HG02970 (cell line): ENCODE measurements at regions not wholly inside any gene's neighbourhood (a gene's known extent, or its start where the extent isn't known, plus 50 kb on each side); places are given as distances from the start of the nearest gene placed in this dataset.

Experiments used
- ATAC-seq: cut with Tn5 transposase; IDR thresholded peaks from one replicate; pipeline ENCODE4 v1.9.1; 2021; ENCODE audit warnings: mild to moderate bottlenecking, moderate library complexity, moderate number of reproducible peaks; ENCODE audit not compliant: unreplicated experiment, low FRiP score

DNA sequence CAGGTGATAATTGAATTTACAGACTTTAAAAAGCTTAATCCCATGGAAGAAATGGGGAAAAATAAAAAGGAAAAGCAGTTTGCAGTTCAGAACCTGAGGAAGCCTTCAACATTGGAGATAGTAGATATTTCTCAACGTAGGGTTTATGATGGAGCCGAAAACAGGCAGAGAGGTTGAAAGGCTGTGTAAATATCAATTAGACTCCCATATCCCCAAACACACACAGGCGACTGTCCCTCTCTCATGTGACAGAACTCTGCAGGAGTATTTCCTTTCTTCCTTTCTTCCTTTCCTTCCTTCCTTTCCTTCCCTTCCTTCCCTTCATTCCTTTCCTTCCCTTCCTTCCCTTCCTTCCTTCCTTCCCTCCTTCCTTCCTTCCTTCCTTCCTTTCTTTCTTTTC, 406.5 kb downstream of the LPIN1 start:
- no peak for ATAC-seq

DNA sequence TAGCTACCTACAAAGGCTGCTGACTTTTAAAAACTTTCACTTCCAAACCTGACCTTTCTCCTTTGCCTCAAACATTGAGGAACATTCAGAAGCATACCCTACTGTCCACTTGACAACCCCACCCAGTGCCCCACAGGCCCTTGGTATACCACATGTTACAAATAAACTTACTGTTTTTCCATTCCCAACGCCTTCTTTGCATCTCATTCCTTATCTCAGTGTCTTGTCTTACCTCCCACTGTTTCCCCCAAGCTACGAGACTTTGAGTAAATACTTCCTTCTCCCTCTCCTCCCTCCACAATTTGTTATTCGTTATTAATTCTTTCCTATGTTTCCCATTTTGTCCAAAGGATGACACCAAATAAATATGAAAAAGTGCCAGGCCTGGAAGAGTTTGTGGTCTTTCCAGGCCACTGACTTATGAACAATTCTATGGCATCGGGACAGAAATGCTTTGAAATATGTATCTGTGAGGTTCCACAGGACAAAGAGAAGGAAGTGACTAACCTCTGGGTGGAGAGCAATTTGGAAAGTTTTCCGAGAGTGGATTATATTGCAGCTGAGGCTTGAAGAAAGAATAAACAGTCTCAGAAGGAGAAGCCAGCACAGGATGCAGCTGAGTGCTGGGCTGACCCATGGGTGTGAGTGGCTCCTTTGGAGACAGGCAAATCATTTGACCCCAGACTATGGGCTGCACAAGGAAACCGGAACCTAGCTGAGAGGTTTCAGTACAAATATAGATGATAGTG, 409.0 kb downstream of the LPIN1 start:
- no peak for ATAC-seq

DNA sequence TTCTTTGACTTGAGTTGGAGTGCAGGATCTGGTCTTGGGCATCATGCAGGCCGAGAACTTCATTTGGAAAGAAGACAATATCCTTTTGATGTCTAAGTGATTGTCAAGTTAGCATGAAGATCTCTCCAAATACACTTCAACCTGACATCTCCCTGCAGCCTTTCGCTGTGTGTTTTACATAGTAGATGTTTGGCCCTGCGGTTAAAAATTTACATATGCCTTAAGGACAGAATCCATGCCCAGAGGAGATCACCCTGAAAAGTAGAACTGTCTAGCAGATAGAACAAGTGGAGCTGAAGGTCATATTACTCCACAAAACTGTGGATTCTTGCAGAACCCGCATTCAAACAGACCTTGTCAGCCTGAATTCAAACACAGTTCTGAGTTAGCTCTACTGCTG, 409.9 kb downstream of the LPIN1 start:
- ATAC-seq = no peak

DNA sequence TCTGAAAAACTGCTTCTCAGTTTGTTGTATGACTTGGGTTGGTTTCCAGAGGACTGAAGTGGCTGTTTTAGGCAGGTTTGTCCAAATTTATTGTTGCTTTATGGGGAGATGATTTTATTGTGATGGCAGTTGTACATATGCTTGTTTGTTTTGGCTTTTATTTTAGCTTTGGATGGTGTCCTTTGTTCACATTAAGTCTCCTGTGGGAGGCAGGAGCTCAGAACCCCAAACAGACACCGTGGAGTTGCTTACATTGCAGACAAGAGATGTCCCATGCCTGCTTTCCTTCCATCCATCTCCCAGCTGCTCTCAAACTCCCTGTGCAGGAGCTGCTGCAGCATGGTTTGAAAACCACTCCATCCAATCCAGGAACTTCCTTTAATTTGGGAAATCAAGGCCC, 414.7 kb downstream of the LPIN1 start:
- ATAC-seq = no peak

DNA sequence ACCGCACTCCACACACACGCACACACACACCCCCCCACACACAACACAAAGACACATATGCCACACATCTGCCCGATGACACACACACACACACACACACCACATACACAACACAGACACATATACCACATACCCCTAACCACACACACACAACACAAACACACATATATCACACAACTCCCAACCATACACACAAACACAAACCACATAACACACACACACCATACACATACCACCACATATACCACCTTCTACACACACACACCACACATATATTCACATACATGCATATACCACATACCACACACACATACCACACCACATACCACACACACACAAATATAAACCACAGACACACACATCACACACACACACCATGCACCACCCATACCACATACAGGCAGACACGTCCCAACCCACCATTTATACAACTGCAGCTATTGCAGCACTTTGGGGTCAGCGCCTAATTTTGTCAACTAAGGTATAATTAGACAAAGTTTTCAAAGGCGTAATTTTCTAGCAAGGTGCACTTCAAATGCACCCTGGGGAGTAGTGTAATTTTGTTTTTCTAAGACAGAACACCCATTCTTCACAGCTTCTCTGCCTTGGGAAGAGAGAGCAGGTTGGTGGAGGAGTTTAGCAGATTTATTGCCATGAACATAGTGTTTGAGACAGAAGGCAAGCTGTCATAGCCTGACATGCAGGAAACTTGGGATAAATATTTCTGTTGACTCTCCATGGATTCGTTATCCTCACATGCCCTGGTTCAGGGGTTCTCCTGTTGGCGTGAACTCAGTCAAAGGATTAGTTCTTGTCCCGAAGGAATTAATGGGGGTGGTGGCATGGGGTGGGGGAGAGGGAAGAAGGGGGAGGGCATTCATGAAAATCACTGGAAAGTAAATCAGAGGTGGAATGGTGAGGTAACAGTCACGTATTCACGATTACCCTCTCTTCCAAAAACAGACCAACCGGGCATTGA, 416.1 kb downstream of the LPIN1 start:
- ATAC-seq = no peak

DNA sequence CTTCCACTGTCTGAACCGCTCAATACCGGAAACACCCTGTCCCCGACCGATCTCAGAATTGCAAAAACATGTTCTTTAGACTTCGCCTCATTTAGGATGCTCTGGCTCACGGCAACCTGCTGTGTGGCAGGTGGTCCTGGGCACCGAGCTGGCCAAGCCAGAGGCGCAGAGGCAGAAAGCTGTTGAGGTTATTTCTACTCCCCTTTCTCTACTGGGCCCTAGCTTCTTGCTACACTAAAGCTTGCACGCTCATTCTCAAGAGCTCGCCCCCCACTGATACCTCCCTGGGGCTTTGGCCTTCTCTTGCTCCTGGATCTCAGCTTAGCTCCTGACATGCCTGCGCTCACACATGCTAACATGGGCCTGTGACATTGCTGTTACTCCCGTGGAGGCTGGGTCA, 417.4 kb downstream of the LPIN1 start:
- ATAC-seq = no peak

DNA sequence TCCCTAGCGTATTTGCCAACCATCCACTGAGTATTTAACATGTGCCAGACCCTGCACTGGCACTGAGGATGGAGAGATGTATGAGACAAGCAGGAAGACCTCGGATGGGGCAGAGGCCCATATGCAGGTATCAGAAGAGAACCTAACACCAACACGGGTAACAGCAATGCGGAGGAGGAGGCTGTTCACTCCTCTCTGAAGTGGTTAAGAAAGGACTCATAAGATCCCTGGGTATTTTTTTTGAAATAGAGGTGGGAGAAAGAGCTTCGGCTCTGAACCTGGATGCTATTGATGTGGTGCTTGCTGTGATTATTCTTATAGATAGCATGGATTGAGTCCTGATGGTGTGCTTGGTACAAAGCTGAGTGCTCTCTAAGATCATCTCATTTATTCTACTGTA, 418.3 kb downstream of the LPIN1 start:
- ATAC-seq = no peak

DNA sequence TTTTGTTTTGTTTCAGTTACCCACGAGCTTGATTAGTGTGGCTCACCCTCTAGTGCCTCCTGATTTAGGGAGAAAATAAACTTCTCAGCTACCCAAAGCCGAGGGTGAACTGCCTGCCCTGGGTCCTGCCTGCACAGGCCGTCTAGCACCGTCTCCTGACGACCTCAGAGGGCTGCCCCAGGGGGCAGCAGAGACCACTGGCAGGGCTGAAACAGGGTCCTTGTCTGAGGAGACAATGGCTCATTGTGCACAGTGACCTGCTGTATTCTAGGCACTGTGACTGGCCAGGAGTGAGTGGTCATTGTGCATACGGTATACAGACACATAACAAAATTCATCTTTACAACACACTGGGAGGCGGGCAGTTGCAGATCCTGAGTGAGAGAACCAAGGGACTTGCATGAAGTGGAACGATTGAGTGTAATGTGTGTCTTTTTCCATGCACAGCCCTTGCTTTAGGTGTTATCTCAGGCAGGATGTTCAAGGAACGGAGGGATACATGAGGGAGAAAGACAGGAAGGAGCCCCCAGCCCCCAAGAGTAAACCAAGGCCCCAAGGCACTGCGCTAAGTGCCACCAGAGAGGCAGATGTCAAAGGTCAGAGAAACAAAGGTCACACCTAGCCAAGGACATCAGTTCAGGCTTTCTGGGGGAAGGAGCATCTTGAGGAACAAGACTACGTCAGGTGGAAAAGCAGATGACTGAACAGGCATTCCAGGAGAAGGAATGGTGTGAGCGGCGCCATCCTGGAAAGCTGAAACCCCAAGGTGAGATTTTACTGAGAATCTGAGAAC, 421.3 kb downstream of the LPIN1 start:
- no peak for ATAC-seq

DNA sequence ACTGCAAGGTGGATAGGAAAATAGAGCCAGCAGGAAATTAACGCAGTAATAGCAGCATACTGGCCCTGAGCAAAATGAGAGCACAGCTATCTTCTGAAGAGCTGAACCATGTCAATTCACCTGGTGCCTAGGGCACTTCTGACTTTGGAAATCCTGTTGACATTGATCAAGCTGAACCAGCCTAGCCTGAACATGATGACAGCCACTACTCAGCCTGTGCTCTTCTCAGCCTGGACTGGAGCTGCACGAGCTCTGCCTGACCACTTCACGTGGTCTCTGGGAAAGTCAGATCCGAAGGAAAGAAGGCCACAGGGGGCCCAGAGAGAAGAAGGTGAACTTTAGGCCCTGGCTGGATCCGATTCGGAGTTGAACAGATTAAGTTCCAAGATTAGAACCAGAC, 421.9 kb downstream of the LPIN1 start:
- ATAC-seq = no peak

DNA sequence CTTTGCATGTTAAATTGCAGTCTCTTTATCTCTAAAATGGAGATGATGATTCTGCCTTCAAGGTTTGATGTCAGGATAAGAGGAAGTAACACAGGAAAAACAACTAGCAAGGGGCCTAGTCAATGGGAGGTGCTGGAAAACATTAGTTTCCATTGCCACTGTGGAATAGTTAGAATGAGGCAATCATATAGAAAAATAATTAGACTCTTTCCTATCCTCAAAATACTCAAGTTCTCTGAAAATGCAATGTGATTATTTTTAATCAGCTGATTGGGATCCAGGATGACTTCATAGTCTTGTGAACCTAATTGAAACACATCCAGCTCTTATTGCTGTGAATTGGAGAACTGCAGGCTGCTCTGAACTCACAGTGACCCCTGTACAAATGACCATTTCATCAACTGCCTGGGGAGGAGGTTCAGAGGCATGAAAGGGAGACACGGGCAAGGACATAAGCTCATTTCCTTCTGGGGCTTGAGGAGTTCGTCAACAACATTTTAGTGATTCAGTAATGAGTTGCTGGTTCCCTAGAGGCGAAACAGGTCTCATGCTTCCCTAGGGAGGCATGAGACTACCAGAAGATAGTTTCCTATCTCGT, 422.5 kb downstream of the LPIN1 start:
- no peak for ATAC-seq

DNA sequence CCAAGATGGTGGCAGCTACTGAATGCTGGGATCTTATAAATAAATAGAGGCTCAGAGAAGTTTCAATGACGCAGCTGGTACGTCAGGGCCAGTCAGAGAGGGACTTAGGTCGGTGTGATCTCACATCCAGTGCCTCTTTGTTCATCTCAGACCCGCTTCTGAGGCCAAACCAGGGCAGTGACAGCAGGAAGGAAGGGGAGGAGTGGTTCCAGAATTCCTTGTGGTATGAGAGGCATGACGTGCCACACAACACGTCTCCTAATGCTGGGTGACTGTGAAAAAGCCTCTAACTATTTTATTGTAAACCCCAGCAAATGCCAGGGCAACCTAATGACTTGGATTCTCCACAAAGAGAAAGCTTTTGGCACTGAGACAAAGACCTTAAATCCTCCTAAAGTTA, 423.3 kb downstream of the LPIN1 start:
- ATAC-seq = no peak

DNA sequence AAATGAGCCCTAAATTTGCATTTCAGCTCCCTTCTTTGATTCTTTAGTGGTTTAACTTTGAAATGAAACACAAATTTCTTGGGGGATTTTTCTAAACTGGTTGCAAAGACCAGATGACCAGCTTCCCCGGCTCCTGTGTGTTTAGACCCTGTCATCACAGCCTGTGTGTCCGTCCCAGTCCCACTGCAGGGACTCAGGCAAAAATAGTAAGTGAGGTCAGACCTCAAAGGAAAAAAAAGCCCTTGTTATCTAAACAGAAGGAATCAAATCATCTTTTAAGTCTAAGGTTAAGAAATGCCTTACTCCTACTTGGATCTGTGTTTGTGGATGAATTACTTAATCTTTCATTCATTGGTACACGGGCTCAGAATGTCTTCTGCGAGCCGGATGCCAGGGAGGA, 423.7 kb downstream of the LPIN1 start:
- ATAC-seq = no peak

DNA sequence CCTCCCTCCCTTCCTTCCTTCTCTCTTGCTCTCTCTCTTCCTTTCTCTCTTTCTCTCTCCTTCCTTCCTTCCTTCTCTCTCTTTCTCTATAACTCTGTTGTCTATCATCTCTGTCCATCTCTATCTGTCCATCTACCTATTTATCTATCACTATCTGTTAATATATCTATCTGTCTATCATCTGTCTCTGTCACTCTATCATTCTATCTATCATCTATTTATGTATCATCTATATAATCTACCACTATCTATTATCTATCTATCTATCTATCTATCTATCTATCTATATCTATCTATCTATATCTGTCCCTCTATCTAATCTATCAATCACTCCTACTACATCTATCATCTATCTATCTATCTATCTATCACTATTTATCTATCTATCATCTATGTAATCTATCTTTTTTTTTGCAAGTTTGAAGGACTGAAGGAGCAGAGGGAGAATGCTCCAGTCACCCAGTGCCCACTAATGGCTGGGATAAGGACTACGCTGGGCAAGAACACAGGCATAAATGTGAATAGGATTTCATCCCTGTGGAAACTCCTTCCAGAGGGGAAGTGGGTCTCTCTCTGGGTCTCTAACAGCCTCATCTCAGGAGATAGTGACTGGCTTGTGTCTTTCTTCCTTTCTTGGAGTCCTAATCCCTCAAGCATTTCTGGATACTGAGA, 427.0 kb downstream of the LPIN1 start:
- no peak for ATAC-seq

DNA sequence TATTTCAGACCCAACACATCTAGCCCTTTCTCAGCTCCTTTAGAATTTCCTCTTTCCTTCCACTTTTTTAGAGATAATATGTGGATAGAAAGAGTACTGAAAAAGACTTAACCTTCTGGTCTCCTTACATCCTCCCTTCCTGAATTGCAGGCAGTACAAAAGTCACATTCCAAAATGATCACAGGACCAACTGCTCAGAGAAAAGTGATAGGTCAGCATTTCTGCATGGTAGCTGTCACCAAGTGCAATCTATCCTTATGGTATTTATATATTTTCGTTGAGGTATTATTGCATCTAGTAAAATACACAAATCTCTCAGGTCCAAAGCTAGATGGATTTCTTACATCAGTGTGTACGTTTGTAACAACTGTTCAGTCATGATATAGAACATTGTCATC, 427.5 kb downstream of the LPIN1 start:
- ATAC-seq = no peak

DNA sequence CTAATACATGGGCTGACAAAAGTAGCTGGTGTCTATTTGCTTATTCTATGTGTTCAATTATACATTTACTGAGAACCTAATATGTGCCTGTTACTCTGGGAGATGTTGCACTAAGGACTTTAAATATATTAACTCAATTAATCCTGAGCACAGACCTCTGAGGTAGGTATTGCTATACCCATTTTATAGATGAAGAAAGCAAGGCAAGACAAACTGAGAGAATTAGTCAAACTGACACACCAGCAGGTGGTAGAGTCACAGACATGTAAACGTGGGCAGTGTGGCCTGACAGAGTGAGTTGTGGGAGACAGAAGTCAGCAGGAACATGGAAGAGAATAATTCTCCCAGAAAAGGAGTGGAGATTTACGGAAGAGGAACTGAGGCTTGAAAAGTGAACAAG, 428.9 kb downstream of the LPIN1 start:
- no peak for ATAC-seq

DNA sequence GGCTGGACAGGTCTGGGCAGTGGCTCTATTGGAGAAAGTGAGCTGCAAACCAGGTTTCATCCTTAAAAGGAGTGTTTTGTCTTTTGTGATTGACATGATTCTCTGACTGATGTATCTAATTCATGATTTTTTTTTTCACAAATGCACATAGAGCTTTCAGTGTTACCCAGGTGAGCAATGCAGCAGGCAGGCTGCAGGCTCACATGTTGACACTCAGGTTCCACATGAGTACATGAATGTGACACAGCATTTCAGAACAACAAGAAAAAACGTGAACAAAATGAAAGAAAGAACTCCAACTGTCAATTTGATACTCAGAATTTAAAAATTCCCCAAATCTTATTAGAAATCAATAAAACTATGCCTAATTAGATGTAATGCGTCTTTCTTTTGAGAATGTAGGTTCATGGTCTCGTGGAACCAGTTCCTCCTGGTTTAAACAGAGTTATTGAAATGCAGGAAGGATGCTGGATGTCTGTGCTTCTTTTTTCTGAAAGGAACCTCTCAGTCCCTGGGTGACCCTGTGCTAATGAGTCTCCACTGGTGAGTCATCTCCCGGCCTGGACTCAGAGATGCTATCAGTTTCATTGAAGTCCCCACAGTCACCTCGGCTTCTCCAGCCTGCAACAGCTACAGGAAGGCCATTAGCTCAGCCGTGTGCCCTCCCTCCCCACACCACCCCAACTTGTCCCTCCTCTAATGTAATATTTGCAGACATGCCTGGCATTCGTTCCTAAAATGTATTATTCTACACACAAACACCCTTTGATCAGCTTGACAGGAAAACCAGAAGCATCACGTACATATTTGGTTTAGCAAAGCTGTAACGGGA, 430.4 kb downstream of the LPIN1 start:
- ATAC-seq = peak; percentile 80

DNA sequence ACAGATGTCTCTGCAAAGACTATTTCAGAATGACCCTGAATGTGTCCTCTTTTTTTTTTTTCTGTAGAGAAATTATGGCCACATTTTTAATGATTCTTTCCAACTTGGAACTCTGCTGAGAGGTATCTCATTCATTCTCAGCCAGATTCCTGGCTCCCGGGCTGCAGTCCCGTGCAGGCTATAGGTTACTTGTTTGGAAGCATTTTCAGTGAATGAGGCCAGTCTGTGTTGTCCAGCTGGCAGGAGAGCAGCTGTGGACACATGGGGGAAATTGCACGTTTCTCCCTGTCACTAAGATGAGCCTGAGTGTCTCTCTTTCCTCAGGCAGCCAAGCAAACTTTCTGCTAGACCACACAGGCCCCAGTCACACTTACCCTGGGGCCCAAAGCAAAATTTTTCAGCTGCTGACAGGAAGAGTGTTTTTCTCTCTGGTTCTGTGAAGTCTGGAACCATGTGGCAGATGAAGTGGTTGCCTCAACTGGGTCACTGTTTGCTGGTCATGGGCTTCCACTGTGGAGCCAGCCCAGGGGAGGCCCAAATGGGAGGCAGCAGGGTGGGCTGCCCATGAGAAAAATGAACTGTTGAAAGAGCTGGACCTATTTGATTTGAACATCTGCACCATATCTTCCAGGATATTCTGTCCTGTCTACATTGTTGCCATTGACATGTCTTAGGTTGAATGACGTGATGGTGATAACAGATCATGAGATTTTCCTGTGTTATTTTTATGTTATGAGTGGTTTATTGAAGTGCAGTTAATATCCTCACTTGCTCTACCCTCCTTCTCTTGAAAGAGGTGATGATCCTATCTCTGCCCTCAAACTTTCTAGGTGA, 431.2 kb downstream of the LPIN1 start:
- peak; percentile 44 for ATAC-seq
